ENCODE measurements at regions not wholly inside any gene's neighbourhood (a gene's known extent, or its start where the extent isn't known, plus 50 kb on each side); places are given as distances from the start of the nearest gene placed in this dataset.

DNA sequence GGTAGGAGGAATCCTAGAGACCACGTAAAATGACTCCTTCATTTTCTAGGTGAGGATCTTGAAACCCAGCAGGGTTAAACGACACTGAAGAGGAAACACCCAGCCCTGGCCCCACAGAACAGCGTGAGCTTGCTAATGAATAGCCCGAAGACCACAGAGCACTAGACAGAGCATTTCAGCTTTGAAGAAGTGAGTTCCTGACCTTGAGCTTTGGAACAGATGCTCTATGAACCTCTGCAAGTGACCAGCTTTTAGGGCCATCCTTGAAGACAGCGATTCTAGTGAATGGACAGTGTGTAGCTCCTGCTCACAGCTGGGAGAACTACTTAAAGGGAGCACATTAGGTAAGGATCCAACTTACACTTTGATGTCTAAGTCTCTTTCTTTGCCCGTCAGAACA, 74.0 kb upstream of the FRMD1 start:
- TF ChIP-seq, protein P1, sequence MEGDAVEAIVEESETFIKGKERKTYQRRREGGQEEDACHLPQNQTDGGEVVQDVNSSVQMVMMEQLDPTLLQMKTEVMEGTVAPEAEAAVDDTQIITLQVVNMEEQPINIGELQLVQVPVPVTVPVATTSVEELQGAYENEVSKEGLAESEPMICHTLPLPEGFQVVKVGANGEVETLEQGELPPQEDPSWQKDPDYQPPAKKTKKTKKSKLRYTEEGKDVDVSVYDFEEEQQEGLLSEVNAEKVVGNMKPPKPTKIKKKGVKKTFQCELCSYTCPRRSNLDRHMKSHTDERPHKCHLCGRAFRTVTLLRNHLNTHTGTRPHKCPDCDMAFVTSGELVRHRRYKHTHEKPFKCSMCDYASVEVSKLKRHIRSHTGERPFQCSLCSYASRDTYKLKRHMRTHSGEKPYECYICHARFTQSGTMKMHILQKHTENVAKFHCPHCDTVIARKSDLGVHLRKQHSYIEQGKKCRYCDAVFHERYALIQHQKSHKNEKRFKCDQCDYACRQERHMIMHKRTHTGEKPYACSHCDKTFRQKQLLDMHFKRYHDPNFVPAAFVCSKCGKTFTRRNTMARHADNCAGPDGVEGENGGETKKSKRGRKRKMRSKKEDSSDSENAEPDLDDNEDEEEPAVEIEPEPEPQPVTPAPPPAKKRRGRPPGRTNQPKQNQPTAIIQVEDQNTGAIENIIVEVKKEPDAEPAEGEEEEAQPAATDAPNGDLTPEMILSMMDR (IDR thresholded peaks at IDR 0.05): no peak
- no peak for TF ChIP-seq EP300 (IDR thresholded peaks at IDR 0.05)

All from ovary (tissue), 3 donors.